ENCODE measurements at regions not wholly inside any gene's neighbourhood (a gene's known extent, or its start where the extent isn't known, plus 50 kb on each side); places are given as distances from the start of the nearest gene placed in this dataset.

GRCh38 chr12:118467641-118468305, 91.4 kb downstream of the SUDS3 start:
- no peaks in the 10 kb centered on the region for H3K27me3 Mint-ChIP-seq (ENCODE audit: low read depth)
- DNase-seq (no peak), ATAC-seq (no peak)
- no peaks in the 10 kb centered on the region for H3K36me3 Mint-ChIP-seq (ENCODE audit: low read depth)
- no peaks in the 10 kb centered on the region for H3K4me1 Mint-ChIP-seq (ENCODE audit: low read depth)
- H3K27ac Mint-ChIP-seq = no peak overlapping the region
- POLR2A ChIA-PET = no interaction called here
- CTCF ChIA-PET = no interaction called here
- no peak overlapping the region for H3K4me3 Mint-ChIP-seq
- H3K9me3 Mint-ChIP-seq (ENCODE audit: insufficient read depth) = no peaks in the 10 kb centered on the region

GRCh38 chr12:118472940-118473339, 96.6 kb downstream of the SUDS3 start:
- CTCF ChIA-PET = no interaction called here
- POLR2A ChIA-PET = no interaction called here
- no peaks in the 10 kb centered on the region for H3K36me3 Mint-ChIP-seq (ENCODE audit: low read depth)
- ATAC-seq (no peak), DNase-seq (no peak)
- no peaks in the 10 kb centered on the region for H3K27me3 Mint-ChIP-seq (ENCODE audit: low read depth)
- no peaks in the 10 kb centered on the region for H3K9me3 Mint-ChIP-seq (ENCODE audit: insufficient read depth)
- H3K27ac Mint-ChIP-seq = no peak overlapping the region
- H3K4me1 Mint-ChIP-seq (ENCODE audit: low read depth) = no peaks in the 10 kb centered on the region
- H3K4me3 Mint-ChIP-seq = no peak overlapping the region

GRCh38 chr12:118480235-118480634, 103.9 kb downstream of the SUDS3 start:
- no peak for ATAC-seq
- CTCF ChIA-PET = no interaction called here
- Mint-ChIP-seq H3K4me1 (ENCODE audit: low read depth) (no peaks in the 10 kb centered on the region), H3K9me3 (ENCODE audit: insufficient read depth) (no peaks in the 10 kb centered on the region), H3K27me3 (ENCODE audit: low read depth) (no peaks in the 10 kb centered on the region), H3K4me3 (no peak overlapping the region), H3K36me3 (ENCODE audit: low read depth) (no peaks in the 10 kb centered on the region), H3K27ac (no peak overlapping the region)
- POLR2A ChIA-PET = no interaction called here
- DNase-seq = no peak

- Mint-ChIP-seq H3K4me1 (ENCODE audit: low read depth) (no peaks in the 10 kb centered on the region), H3K27ac (no peak overlapping the region), H3K27me3 (ENCODE audit: low read depth) (no peaks in the 10 kb centered on the region), H3K36me3 (ENCODE audit: low read depth) (no peaks in the 10 kb centered on the region), H3K4me3 (no peak overlapping the region), H3K9me3 (ENCODE audit: insufficient read depth) (no peaks in the 10 kb centered on the region)
- DNase-seq = no peak
- ChIA-PET POLR2A (no interaction called here), CTCF (no interaction called here)
- no peak for ATAC-seq
Measured at GRCh38 chr12:118488034-118488433, 111.7 kb downstream of the SUDS3 start.

- ChIA-PET CTCF (no interaction called here), POLR2A (no interaction called here)
- Mint-ChIP-seq H3K4me1 (ENCODE audit: low read depth) (no peaks in the 10 kb centered on the region), H3K9me3 (ENCODE audit: insufficient read depth) (no peaks in the 10 kb centered on the region), H3K27ac (no peak overlapping the region), H3K4me3 (no peak overlapping the region), H3K27me3 (ENCODE audit: low read depth) (no peaks in the 10 kb centered on the region), H3K36me3 (ENCODE audit: low read depth) (no peaks in the 10 kb centered on the region)
- DNase-seq (no peak), ATAC-seq (no peak)
Measured at GRCh38 chr12:118493962-118494361, 117.6 kb downstream of the SUDS3 start.

GRCh38 chr12:118494776-118495175, 118.4 kb downstream of the SUDS3 start:
- Mint-ChIP-seq H3K9me3 (ENCODE audit: insufficient read depth) (no peaks in the 10 kb centered on the region), H3K4me1 (ENCODE audit: low read depth) (no peaks in the 10 kb centered on the region), H3K36me3 (ENCODE audit: low read depth) (no peaks in the 10 kb centered on the region), H3K4me3 (no peak overlapping the region), H3K27ac (no peak overlapping the region), H3K27me3 (ENCODE audit: low read depth) (no peaks in the 10 kb centered on the region)
- no peak for ATAC-seq
- ChIA-PET POLR2A (no interaction called here), CTCF (no interaction called here)
- no peak for DNase-seq

- no peak for ATAC-seq
- no peak for DNase-seq
- Mint-ChIP-seq H3K27me3 (ENCODE audit: low read depth) (no peaks in the 10 kb centered on the region), H3K9me3 (ENCODE audit: insufficient read depth) (no peaks in the 10 kb centered on the region), H3K4me1 (ENCODE audit: low read depth) (no peaks in the 10 kb centered on the region), H3K36me3 (ENCODE audit: low read depth) (no peaks in the 10 kb centered on the region), H3K4me3 (no peak overlapping the region), H3K27ac (no peak overlapping the region)
- CTCF ChIA-PET = no interaction called here
- POLR2A ChIA-PET = no interaction called here
Measured at GRCh38 chr12:118495296-118495695, 118.9 kb downstream of the SUDS3 start.

GRCh38 chr12:118498171-118498570, 121.8 kb downstream of the SUDS3 start:
- Mint-ChIP-seq H3K4me3 (no peak overlapping the region), H3K9me3 (ENCODE audit: insufficient read depth) (no peaks in the 10 kb centered on the region), H3K36me3 (ENCODE audit: low read depth) (no peaks in the 10 kb centered on the region), H3K27me3 (ENCODE audit: low read depth) (no peaks in the 10 kb centered on the region), H3K27ac (no peak overlapping the region), H3K4me1 (ENCODE audit: low read depth) (no peaks in the 10 kb centered on the region)
- ChIA-PET POLR2A (no interaction called here), CTCF (no interaction called here)
- ATAC-seq (no peak), DNase-seq (no peak)

- Mint-ChIP-seq H3K27ac (no peak overlapping the region), H3K4me1 (ENCODE audit: low read depth) (no peaks in the 10 kb centered on the region), H3K27me3 (ENCODE audit: low read depth) (no peaks in the 10 kb centered on the region), H3K36me3 (ENCODE audit: low read depth) (no peaks in the 10 kb centered on the region), H3K4me3 (no peak overlapping the region), H3K9me3 (ENCODE audit: insufficient read depth) (no peaks in the 10 kb centered on the region)
- ATAC-seq (no peak), DNase-seq (no peak)
- POLR2A ChIA-PET = no interaction called here
- CTCF ChIA-PET = no interaction called here
Measured at GRCh38 chr12:118500299-118500698, 123.9 kb downstream of the SUDS3 start.

GRCh38 chr12:118501489-118501888, 125.1 kb downstream of the SUDS3 start:
- ChIA-PET CTCF (no interaction called here), POLR2A (no interaction called here)
- Mint-ChIP-seq H3K36me3 (ENCODE audit: low read depth) (no peaks in the 10 kb centered on the region), H3K4me3 (no peak overlapping the region), H3K27ac (no peak overlapping the region), H3K27me3 (ENCODE audit: low read depth) (no peaks in the 10 kb centered on the region), H3K4me1 (ENCODE audit: low read depth) (no peaks in the 10 kb centered on the region), H3K9me3 (ENCODE audit: insufficient read depth) (no peaks in the 10 kb centered on the region)
- DNase-seq (no peak), ATAC-seq (no peak)

GRCh38 chr12:118503476-118503875, 127.1 kb downstream of the SUDS3 start:
- CTCF ChIA-PET = no interaction called here
- Mint-ChIP-seq H3K4me1 (ENCODE audit: low read depth) (no peaks in the 10 kb centered on the region), H3K36me3 (ENCODE audit: low read depth) (no peaks in the 10 kb centered on the region), H3K27ac (no peak overlapping the region), H3K4me3 (no peak overlapping the region), H3K27me3 (ENCODE audit: low read depth) (no peaks in the 10 kb centered on the region), H3K9me3 (ENCODE audit: insufficient read depth) (no peaks in the 10 kb centered on the region)
- POLR2A ChIA-PET = no interaction called here
- ATAC-seq = no peak
- DNase-seq = no peak

- Mint-ChIP-seq H3K36me3 (ENCODE audit: low read depth) (no peaks in the 10 kb centered on the region), H3K9me3 (ENCODE audit: insufficient read depth) (no peaks in the 10 kb centered on the region), H3K27ac (no peak overlapping the region), H3K4me3 (no peak overlapping the region), H3K4me1 (ENCODE audit: low read depth) (no peaks in the 10 kb centered on the region), H3K27me3 (ENCODE audit: low read depth) (no peaks in the 10 kb centered on the region)
- CTCF ChIA-PET = no interaction called here
- POLR2A ChIA-PET = no interaction called here
- DNase-seq (no peak), ATAC-seq (no peak)
Measured at GRCh38 chr12:118512669-118513068, 136.3 kb downstream of the SUDS3 start.

GRCh38 chr12:118513611-118514010, 137.3 kb downstream of the SUDS3 start:
- Mint-ChIP-seq H3K9me3 (ENCODE audit: insufficient read depth) (no peaks in the 10 kb centered on the region), H3K4me1 (ENCODE audit: low read depth) (no peaks in the 10 kb centered on the region), H3K27me3 (ENCODE audit: low read depth) (no peaks in the 10 kb centered on the region), H3K4me3 (no peak overlapping the region), H3K27ac (no peak overlapping the region), H3K36me3 (ENCODE audit: low read depth) (no peaks in the 10 kb centered on the region)
- ATAC-seq (no peak), DNase-seq (no peak)
- CTCF ChIA-PET = no interaction called here
- POLR2A ChIA-PET = no interaction called here

All from activated CD8-positive, alpha-beta T cell treated with anti-CD3 and anti-CD28 coated beads, Interleukin-2, amount 10 ng/mL, durations not matched to agents 7 days and 5 days (primary cell).